HEK293 (cell line): ENCODE measurements at regions not wholly inside any gene's neighbourhood (a gene's known extent, or its start where the extent isn't known, plus 50 kb on each side); places are given as distances from the start of the nearest gene placed in this dataset.

ENCODE experiments used
- CTCF ChIA-PET: fragments of 350-600 bp; formaldehyde crosslinking; extraction: SDS; loops from one replicate; lab custom pipeline; 2021; ENCODE audit warnings: antibody characterized with exemption; lab: Yijun Ruan, JAX
- POLR2A ChIA-PET: fragments of 300-600 bp; formaldehyde crosslinking; extraction: SDS; loops from one replicate; lab custom pipeline; 2020; ENCODE audit warnings: antibody characterized with exemption, inconsistent platforms; lab: Yijun Ruan, JAX
- H3K27ac ChIP-seq: fragments of 200-500 bp; sonication (Bioruptor generic); 2 replicates; pipeline ENCODE4 v1.5.1; 2014; ENCODE audit warnings: low read depth, low read length, control low read depth, inconsistent platforms; ENCODE audit errors: extremely low read depth
- H3K36me3 ChIP-seq, 2 experiments: fragments of 200-500 bp in 1 of 2; sonication (Bioruptor generic) in 1 of 2; 1 replicate in 1 of 2; 2 replicates in 1 of 2; pipeline ENCODE4 v1.5.1; 2014 to 2017; ENCODE audit warnings: inconsistent platforms in 2 of 2, low read length in 2 of 2; ENCODE audit not compliant: control insufficient read depth in 2 of 2, insufficient read depth in 1 of 2
- H3K4me1 ChIP-seq: fragments of 200-500 bp; sonication (Bioruptor generic); 2 replicates; pipeline ENCODE4 v1.5.1; 2014; ENCODE audit warnings: mild to moderate bottlenecking, low read length, inconsistent platforms; ENCODE audit not compliant: control insufficient read depth, insufficient read depth
- H3K4me3 ChIP-seq: 2 replicates; pipeline ENCODE4 v1.5.1; 2011; ENCODE audit warnings: low read depth, mild to moderate bottlenecking, control low read depth, low read length, moderate library complexity
- H3K9me3 ChIP-seq: fragments of 200-500 bp; sonication (Bioruptor generic); 2 replicates; pipeline ENCODE4 v1.5.1; 2014; ENCODE audit warnings: low read depth, low read length, inconsistent platforms; ENCODE audit not compliant: control insufficient read depth, insufficient read depth
- GLI2 ChIP-seq: fragments of 450-650 bp; formaldehyde crosslinking; IDR thresholded peaks from 2 replicates; pipeline ENCODE4; 2017; ENCODE audit warnings: missing biosample characterization, missing genetic modification characterization, low read depth, borderline replicate concordance
- GLIS1 ChIP-seq: fragments of 450-650 bp; formaldehyde crosslinking; IDR thresholded peaks from 2 replicates; pipeline ENCODE4 v1.5.1; 2016; ENCODE audit warnings: missing biosample characterization, missing genetic modification characterization
- HOXA7 ChIP-seq: sonication (generic); formaldehyde crosslinking; IDR thresholded peaks from 2 replicates; pipeline ENCODE4 v1.8.1; 2022; ENCODE audit warnings: missing genetic modification reagents, borderline replicate concordance
- HOXC10 ChIP-seq: sonication (generic); formaldehyde crosslinking; IDR thresholded peaks from 2 replicates; pipeline ENCODE4 v1.8.1; 2023; ENCODE audit warnings: mild to moderate bottlenecking, missing genetic modification reagents
- SALL2 ChIP-seq: fragments of 450-650 bp; formaldehyde crosslinking; IDR thresholded peaks from 2 replicates; pipeline ENCODE4 v1.5.0; 2017; ENCODE audit warnings: missing biosample characterization, mild to moderate bottlenecking, missing genetic modification characterization, borderline replicate concordance
- WT1 ChIP-seq: fragments of 450-650 bp; formaldehyde crosslinking; IDR thresholded peaks from 2 replicates; pipeline ENCODE4 v1.5.1; 2016; ENCODE audit warnings: missing biosample characterization, missing genetic modification characterization
- YY1 ChIP-seq: fragments of 450-650 bp; formaldehyde crosslinking; IDR thresholded peaks from 2 replicates; pipeline ENCODE4 v1.5.1; 2018; ENCODE audit warnings: missing biosample characterization, missing genetic modification characterization
- ZIC2 ChIP-seq: fragments of 450-650 bp; formaldehyde crosslinking; IDR thresholded peaks from 2 replicates; pipeline ENCODE4 v1.5.1; 2016; ENCODE audit warnings: missing biosample characterization, missing genetic modification characterization
- ZNF10 ChIP-seq: fragments of 450-650 bp; formaldehyde crosslinking; IDR thresholded peaks from 2 replicates; pipeline ENCODE4 v1.5.1; 2017; ENCODE audit warnings: missing biosample characterization, missing genetic modification characterization
- ZNF114 ChIP-seq: fragments of 450-650 bp; formaldehyde crosslinking; IDR thresholded peaks from 2 replicates; pipeline ENCODE4 v1.5.0; 2017; ENCODE audit warnings: missing biosample characterization, missing genetic modification characterization
- ZNF146 ChIP-seq: fragments of 450-650 bp; formaldehyde crosslinking; IDR thresholded peaks from 2 replicates; pipeline ENCODE4 v1.5.1; 2016; ENCODE audit warnings: missing biosample characterization, missing genetic modification characterization
- ZNF202 ChIP-seq: fragments of 450-650 bp; formaldehyde crosslinking; IDR thresholded peaks from 2 replicates; pipeline ENCODE4 v1.5.1; 2016; ENCODE audit warnings: missing biosample characterization, missing genetic modification characterization, borderline replicate concordance
- ZNF221 ChIP-seq: fragments of 450-650 bp; formaldehyde crosslinking; IDR thresholded peaks from 2 replicates; pipeline ENCODE4 v1.5.1; 2017; ENCODE audit warnings: missing biosample characterization, missing genetic modification characterization, borderline replicate concordance
- ZNF239 ChIP-seq: fragments of 450-650 bp; formaldehyde crosslinking; IDR thresholded peaks from 2 replicates; pipeline ENCODE4 v1.5.1; 2016; ENCODE audit warnings: missing biosample characterization, missing genetic modification characterization
- ZNF324 ChIP-seq: fragments of 450-650 bp; formaldehyde crosslinking; IDR thresholded peaks from 2 replicates; pipeline ENCODE4 v1.5.1; 2016; ENCODE audit warnings: missing biosample characterization, missing genetic modification characterization
- ZNF549 ChIP-seq: fragments of 450-650 bp; IDR thresholded peaks from 2 replicates; pipeline ENCODE4 v1.5.1; 2018; ENCODE audit warnings: missing biosample characterization, missing genetic modification characterization, mild to moderate bottlenecking, inconsistent platforms, moderate library complexity
- ZNF560 ChIP-seq: fragments of 450-650 bp; formaldehyde crosslinking; IDR thresholded peaks from 2 replicates; pipeline ENCODE4 v1.5.1; 2017; ENCODE audit warnings: missing biosample characterization, missing genetic modification characterization, borderline replicate concordance
- ZNF658 ChIP-seq: fragments of 450-650 bp; formaldehyde crosslinking; IDR thresholded peaks from 2 replicates; pipeline ENCODE4; 2016; ENCODE audit warnings: missing biosample characterization, missing genetic modification characterization
- ZNF707 ChIP-seq: fragments of 450-650 bp; formaldehyde crosslinking; IDR thresholded peaks from 2 replicates; pipeline ENCODE4 v1.5.1; 2016; ENCODE audit warnings: missing biosample characterization, missing genetic modification characterization
- ZNF843 ChIP-seq: fragments of 450-650 bp; formaldehyde crosslinking; IDR thresholded peaks from 2 replicates; pipeline ENCODE4 v1.5.1; 2016; ENCODE audit warnings: missing biosample characterization, missing genetic modification characterization
- ZSCAN16 ChIP-seq: fragments of 450-650 bp; formaldehyde crosslinking; IDR thresholded peaks from 2 replicates; pipeline ENCODE4 v1.5.1; 2016; ENCODE audit warnings: missing biosample characterization, missing genetic modification characterization
- TF ChIP-seq, protein P1 (sequence below): fragments of 450-650 bp; formaldehyde crosslinking; IDR thresholded peaks from 2 replicates; pipeline ENCODE4 v1.5.1; 2017; ENCODE audit warnings: missing biosample characterization, missing genetic modification characterization
- TF ChIP-seq, protein P2 (sequence below): fragments of 450-650 bp; formaldehyde crosslinking; IDR thresholded peaks from 2 replicates; pipeline ENCODE4 v1.5.1; 2016; ENCODE audit warnings: missing biosample characterization, missing genetic modification characterization
- TF ChIP-seq, protein P3 (sequence below): fragments of 450-650 bp; formaldehyde crosslinking; IDR thresholded peaks from 2 replicates; pipeline ENCODE4 v1.5.1; 2016; ENCODE audit warnings: missing biosample characterization, missing genetic modification characterization
- TF ChIP-seq, protein P4 (sequence below): fragments of 450-650 bp; formaldehyde crosslinking; IDR thresholded peaks from 2 replicates; pipeline ENCODE4; 2016; ENCODE audit warnings: missing biosample characterization, missing genetic modification characterization
- TF ChIP-seq, protein P5 (sequence below): fragments of 450-650 bp; formaldehyde crosslinking; IDR thresholded peaks from 2 replicates; pipeline ENCODE4 v1.5.1; 2016; ENCODE audit warnings: missing biosample characterization, missing genetic modification characterization

DNA sequence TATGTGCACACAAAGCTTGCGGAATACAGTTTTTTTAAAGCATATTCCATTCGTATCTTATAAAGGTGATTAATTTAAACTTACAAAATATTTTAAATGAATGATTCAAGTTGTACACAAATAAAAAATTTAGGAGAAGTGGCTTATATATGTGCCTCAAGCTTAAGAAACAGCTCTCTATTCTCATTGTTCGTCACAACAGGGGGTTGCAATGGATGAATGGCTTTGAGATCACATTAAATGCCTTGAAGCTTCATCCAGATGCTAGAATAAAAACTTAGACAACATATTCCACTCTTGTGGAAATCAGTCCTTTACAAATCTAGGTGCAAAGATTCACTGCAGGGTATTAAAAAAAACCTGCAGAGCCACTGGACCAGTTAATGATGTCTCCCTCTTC is 303.9 kb upstream of the LRFN5 start:
- Histone ChIP-seq H3K36me3 (no peaks in the 10 kb centered on the region), H3K4me3 (no peak overlapping the region)
- TF ChIP-seq, protein P1, sequence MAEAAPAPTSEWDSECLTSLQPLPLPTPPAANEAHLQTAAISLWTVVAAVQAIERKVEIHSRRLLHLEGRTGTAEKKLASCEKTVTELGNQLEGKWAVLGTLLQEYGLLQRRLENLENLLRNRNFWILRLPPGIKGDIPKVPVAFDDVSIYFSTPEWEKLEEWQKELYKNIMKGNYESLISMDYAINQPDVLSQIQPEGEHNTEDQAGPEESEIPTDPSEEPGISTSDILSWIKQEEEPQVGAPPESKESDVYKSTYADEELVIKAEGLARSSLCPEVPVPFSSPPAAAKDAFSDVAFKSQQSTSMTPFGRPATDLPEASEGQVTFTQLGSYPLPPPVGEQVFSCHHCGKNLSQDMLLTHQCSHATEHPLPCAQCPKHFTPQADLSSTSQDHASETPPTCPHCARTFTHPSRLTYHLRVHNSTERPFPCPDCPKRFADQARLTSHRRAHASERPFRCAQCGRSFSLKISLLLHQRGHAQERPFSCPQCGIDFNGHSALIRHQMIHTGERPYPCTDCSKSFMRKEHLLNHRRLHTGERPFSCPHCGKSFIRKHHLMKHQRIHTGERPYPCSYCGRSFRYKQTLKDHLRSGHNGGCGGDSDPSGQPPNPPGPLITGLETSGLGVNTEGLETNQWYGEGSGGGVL (tag by site-specific recombination), result no peak
- TF ChIP-seq ZNF221 (no peak), YY1 (tag by site-specific recombination) (no peak), ZNF549 (tag by site-specific recombination) (no peak), ZNF658 (tag by site-specific recombination) (no peak), ZIC2 (tag by site-specific recombination) (no peak), ZNF239 (tag by site-specific recombination) (no peak), GLIS1 (tag by site-specific recombination) (no peak)
- TF ChIP-seq, protein P2, sequence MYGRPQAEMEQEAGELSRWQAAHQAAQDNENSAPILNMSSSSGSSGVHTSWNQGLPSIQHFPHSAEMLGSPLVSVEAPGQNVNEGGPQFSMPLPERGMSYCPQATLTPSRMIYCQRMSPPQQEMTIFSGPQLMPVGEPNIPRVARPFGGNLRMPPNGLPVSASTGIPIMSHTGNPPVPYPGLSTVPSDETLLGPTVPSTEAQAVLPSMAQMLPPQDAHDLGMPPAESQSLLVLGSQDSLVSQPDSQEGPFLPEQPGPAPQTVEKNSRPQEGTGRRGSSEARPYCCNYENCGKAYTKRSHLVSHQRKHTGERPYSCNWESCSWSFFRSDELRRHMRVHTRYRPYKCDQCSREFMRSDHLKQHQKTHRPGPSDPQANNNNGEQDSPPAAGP (tag by site-specific recombination), result no peak
- TF ChIP-seq, all 188 proteins: peak for 0
- ChIA-PET POLR2A (no interaction called here), CTCF (no interaction called here)
- H3K9me3 ChIP-seq, result no peaks in the 10 kb centered on the region
- no peaks in the 10 kb centered on the region for H3K4me1 ChIP-seq
- no peak overlapping the region for H3K27ac ChIP-seq

DNA sequence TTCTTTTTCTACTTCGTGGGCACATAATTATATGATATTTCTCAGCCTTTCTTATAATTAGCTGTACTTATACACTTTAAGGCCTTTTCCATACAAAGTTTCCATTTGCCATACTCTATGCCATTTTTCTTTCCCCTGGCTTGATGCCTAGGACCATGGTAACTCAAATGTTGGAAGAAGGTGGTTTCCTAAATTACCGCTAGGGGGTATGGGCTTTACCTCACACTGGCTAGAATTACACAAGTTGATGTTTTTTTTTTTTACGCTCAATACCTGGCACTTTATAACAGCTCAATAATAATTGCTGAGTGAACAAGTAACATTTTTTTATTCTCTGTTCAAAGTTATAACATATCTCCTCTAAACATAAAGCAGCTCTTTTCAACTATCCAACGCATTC is 306.8 kb upstream of the LRFN5 start:
- ChIA-PET POLR2A (no interaction called here), CTCF (no interaction called here)
- no peak overlapping the region for H3K4me3 ChIP-seq
- H3K9me3 ChIP-seq, result no peaks in the 10 kb centered on the region
- no peak overlapping the region for H3K27ac ChIP-seq
- H3K36me3 ChIP-seq, result no peaks in the 10 kb centered on the region
- no peaks in the 10 kb centered on the region for H3K4me1 ChIP-seq
- no peak for TF ChIP-seq ZSCAN16 (tag by site-specific recombination)
- no peak for TF ChIP-seq ZNF560
- TF ChIP-seq, protein P3, sequence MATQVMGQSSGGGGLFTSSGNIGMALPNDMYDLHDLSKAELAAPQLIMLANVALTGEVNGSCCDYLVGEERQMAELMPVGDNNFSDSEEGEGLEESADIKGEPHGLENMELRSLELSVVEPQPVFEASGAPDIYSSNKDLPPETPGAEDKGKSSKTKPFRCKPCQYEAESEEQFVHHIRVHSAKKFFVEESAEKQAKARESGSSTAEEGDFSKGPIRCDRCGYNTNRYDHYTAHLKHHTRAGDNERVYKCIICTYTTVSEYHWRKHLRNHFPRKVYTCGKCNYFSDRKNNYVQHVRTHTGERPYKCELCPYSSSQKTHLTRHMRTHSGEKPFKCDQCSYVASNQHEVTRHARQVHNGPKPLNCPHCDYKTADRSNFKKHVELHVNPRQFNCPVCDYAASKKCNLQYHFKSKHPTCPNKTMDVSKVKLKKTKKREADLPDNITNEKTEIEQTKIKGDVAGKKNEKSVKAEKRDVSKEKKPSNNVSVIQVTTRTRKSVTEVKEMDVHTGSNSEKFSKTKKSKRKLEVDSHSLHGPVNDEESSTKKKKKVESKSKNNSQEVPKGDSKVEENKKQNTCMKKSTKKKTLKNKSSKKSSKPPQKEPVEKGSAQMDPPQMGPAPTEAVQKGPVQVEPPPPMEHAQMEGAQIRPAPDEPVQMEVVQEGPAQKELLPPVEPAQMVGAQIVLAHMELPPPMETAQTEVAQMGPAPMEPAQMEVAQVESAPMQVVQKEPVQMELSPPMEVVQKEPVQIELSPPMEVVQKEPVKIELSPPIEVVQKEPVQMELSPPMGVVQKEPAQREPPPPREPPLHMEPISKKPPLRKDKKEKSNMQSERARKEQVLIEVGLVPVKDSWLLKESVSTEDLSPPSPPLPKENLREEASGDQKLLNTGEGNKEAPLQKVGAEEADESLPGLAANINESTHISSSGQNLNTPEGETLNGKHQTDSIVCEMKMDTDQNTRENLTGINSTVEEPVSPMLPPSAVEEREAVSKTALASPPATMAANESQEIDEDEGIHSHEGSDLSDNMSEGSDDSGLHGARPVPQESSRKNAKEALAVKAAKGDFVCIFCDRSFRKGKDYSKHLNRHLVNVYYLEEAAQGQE (tag by site-specific recombination), result no peak
- TF ChIP-seq, protein P4, sequence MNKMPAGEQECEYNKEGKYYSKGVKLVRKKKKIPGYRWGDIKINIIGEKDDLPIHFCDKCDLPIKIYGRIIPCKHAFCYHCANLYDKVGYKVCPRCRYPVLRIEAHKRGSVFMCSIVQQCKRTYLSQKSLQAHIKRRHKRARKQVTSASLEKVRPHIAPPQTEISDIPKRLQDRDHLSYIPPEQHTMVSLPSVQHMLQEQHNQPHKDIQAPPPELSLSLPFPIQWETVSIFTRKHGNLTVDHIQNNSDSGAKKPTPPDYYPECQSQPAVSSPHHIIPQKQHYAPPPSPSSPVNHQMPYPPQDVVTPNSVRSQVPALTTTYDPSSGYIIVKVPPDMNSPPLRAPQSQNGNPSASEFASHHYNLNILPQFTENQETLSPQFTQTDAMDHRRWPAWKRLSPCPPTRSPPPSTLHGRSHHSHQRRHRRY (tag by site-specific recombination), result no peak
- TF ChIP-seq HOXC10 (CRISPR knock-in tag), result no peak
- TF ChIP-seq ZNF114 (tag by site-specific recombination), result no peak
- no peak for TF ChIP-seq SALL2 (tag by site-specific recombination)
- no peak for TF ChIP-seq GLI2 (tag by site-specific recombination)
- TF ChIP-seq ZNF843 (tag by site-specific recombination), result no peak
- no peak for TF ChIP-seq ZIC2 (tag by site-specific recombination)
- no peak for TF ChIP-seq HOXA7
- no peak for TF ChIP-seq ZNF707 (tag by site-specific recombination)
- TF ChIP-seq, protein P5, sequence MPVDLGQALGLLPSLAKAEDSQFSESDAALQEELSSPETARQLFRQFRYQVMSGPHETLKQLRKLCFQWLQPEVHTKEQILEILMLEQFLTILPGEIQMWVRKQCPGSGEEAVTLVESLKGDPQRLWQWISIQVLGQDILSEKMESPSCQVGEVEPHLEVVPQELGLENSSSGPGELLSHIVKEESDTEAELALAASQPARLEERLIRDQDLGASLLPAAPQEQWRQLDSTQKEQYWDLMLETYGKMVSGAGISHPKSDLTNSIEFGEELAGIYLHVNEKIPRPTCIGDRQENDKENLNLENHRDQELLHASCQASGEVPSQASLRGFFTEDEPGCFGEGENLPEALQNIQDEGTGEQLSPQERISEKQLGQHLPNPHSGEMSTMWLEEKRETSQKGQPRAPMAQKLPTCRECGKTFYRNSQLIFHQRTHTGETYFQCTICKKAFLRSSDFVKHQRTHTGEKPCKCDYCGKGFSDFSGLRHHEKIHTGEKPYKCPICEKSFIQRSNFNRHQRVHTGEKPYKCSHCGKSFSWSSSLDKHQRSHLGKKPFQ (tag by site-specific recombination), result no peak
- no peak for TF ChIP-seq ZNF202 (tag by site-specific recombination)
- no peak for TF ChIP-seq WT1
- TF ChIP-seq ZNF324 (tag by site-specific recombination), result no peak
- no peak for TF ChIP-seq ZNF146 (tag by site-specific recombination)
- TF ChIP-seq ZNF10 (tag by site-specific recombination), result no peak
